D721Med (cell line): ENCODE measurements at regions not wholly inside any gene's neighbourhood (a gene's known extent, or its start where the extent isn't known, plus 50 kb on each side); places are given as distances from the start of the nearest gene placed in this dataset.

ENCODE experiments used
- DNase-seq: peaks from one replicate; pipeline ENCODE4 v3.0.0; 2011; ENCODE audit warnings: low spot score; ENCODE audit not compliant: insufficient read length
- FAIRE-seq: peaks from 2 replicates; lab custom pipeline; 2011; peaks lifted over from hg19 to GRCh38; lab: Jason Lieb, UNC
- CTCF ChIP-seq: IDR thresholded peaks from 2 replicates; pipeline ENCODE4 v1.5.1; 2012; ENCODE audit warnings: mild to moderate bottlenecking, control low read depth; ENCODE audit not compliant: insufficient read depth; ENCODE audit errors: missing control alignments

GRCh38 chr14:65356327-65356836, 56.1 kb upstream of the FUT8 start:
- FAIRE-seq (no peak), DNase-seq (no peak)
- TF ChIP-seq CTCF, result no peak

- DNase-seq (no peak), FAIRE-seq (no peak)
- no peak for TF ChIP-seq CTCF
Observed at GRCh38 chr14:65357113-65357512, 55.4 kb upstream of the FUT8 start.

- DNase-seq, result no peak
- FAIRE-seq, result no peak
- no peak for TF ChIP-seq CTCF
Observed at GRCh38 chr14:65357689-65358088, 54.8 kb upstream of the FUT8 start.

- FAIRE-seq (no peak), DNase-seq (no peak)
- TF ChIP-seq CTCF, result no peak
Observed at GRCh38 chr14:65359503-65359902, 53.0 kb upstream of the FUT8 start.

- DNase-seq (no peak), FAIRE-seq (no peak)
- no peak for TF ChIP-seq CTCF
Observed at GRCh38 chr14:65360144-65360784, 52.3 kb upstream of the FUT8 start.

- no peak for TF ChIP-seq CTCF
- DNase-seq (no peak), FAIRE-seq (no peak)
Observed at GRCh38 chr14:65361920-65362319, 50.6 kb upstream of the FUT8 start.
